ENCODE measurements at regions not wholly inside any gene's neighbourhood (a gene's known extent, or its start where the extent isn't known, plus 50 kb on each side); places are given as distances from the start of the nearest gene placed in this dataset.

- ChIA-PET CTCF (no interaction called here), POLR2A (ENCODE audit: low non-redundant PET) (no interaction called here)
- BruUV-seq (replicated peaks), result no TSS peak
- Histone ChIP-seq H3K27ac (ENCODE audit: low read depth, low read length, poor library complexity, severe bottlenecking) (no peak overlapping the region), H3K4me1 (ENCODE audit: insufficient read depth, low read length, poor library complexity, severe bottlenecking) (no peaks in the 10 kb centered on the region), H3K27me3 (replicated peaks; ENCODE audit: insufficient read depth, low read depth, low read length, poor library complexity) (no peaks in the 10 kb centered on the region), H3K36me3 (ENCODE audit: insufficient read depth, low read length, poor library complexity, severe bottlenecking) (no peaks in the 10 kb centered on the region), H3K4me3 (ENCODE audit: low read depth, low read length, poor library complexity, severe bottlenecking) (no peak overlapping the region), H3K9me3 (ENCODE audit: low read depth, low read length, poor library complexity, severe bottlenecking) (no peaks in the 10 kb centered on the region)
- no peak for DNase-seq (ENCODE audit: low spot score)
- no peak for TF ChIP-seq CTCF (conservative IDR thresholded peaks at IDR 0.05; ENCODE audit: low read depth, low read length)
- no peak for TF ChIP-seq EZH2 (IDR thresholded peaks at IDR 0.05; ENCODE audit: borderline replicate concordance, low read depth, low read length, poor library complexity, severe bottlenecking)
- intact Hi-C loops (cut with micrococcal nuclease; ENCODE audit: unreplicated experiment), result no loop called here
These were observed 635.2 kb upstream of the IMPG1 start for GRCh38 chr6:76707630-76708029.

- intact Hi-C loops (cut with micrococcal nuclease; ENCODE audit: unreplicated experiment), result no loop called here
- H3K27ac ChIP-seq (ENCODE audit: low read depth, low read length, poor library complexity, severe bottlenecking), result no peak overlapping the region
- CTCF ChIA-PET, result no interaction called here
These were observed 634.2 kb upstream of the IMPG1 start for GRCh38 chr6:76706631-76707030.

GRCh38 chr6:76706086-76706485, 633.6 kb upstream of the IMPG1 start:
- intact Hi-C loops (cut with micrococcal nuclease; ENCODE audit: unreplicated experiment), result no loop called here
- Histone ChIP-seq H3K27ac (ENCODE audit: low read depth, low read length, poor library complexity, severe bottlenecking) (no peak overlapping the region), H3K4me1 (ENCODE audit: insufficient read depth, low read length, poor library complexity, severe bottlenecking) (no peaks in the 10 kb centered on the region), H3K27me3 (replicated peaks; ENCODE audit: insufficient read depth, low read depth, low read length, poor library complexity) (no peaks in the 10 kb centered on the region), H3K4me3 (ENCODE audit: low read depth, low read length, poor library complexity, severe bottlenecking) (no peak overlapping the region), H3K36me3 (ENCODE audit: insufficient read depth, low read length, poor library complexity, severe bottlenecking) (no peaks in the 10 kb centered on the region), H3K9me3 (ENCODE audit: low read depth, low read length, poor library complexity, severe bottlenecking) (no peaks in the 10 kb centered on the region)
- no peak for DNase-seq (ENCODE audit: low spot score)
- TF ChIP-seq EZH2 (IDR thresholded peaks at IDR 0.05; ENCODE audit: borderline replicate concordance, low read depth, low read length, poor library complexity, severe bottlenecking), result no peak
- no peak for TF ChIP-seq CTCF (conservative IDR thresholded peaks at IDR 0.05; ENCODE audit: low read depth, low read length)
- CTCF ChIA-PET, result no interaction called here
- POLR2A ChIA-PET (ENCODE audit: low non-redundant PET), result no interaction called here
- BruUV-seq (replicated peaks), result no TSS peak

More at GRCh38 chr6:76706631-76707030, 634.2 kb upstream of the IMPG1 start:
- TF ChIP-seq CTCF (conservative IDR thresholded peaks at IDR 0.05; ENCODE audit: low read depth, low read length) (no peak), EZH2 (IDR thresholded peaks at IDR 0.05; ENCODE audit: borderline replicate concordance, low read depth, low read length, poor library complexity, severe bottlenecking) (no peak)
- Histone ChIP-seq H3K9me3 (ENCODE audit: low read depth, low read length, poor library complexity, severe bottlenecking) (no peaks in the 10 kb centered on the region), H3K36me3 (ENCODE audit: insufficient read depth, low read length, poor library complexity, severe bottlenecking) (no peaks in the 10 kb centered on the region), H3K27me3 (replicated peaks; ENCODE audit: insufficient read depth, low read depth, low read length, poor library complexity) (no peaks in the 10 kb centered on the region), H3K4me1 (ENCODE audit: insufficient read depth, low read length, poor library complexity, severe bottlenecking) (no peaks in the 10 kb centered on the region), H3K4me3 (ENCODE audit: low read depth, low read length, poor library complexity, severe bottlenecking) (no peak overlapping the region)
- POLR2A ChIA-PET (ENCODE audit: low non-redundant PET), result no interaction called here
- BruUV-seq (replicated peaks), result no TSS peak
- no peak for DNase-seq (ENCODE audit: low spot score)

Measured in A673 (cell line).